Upper lobe of left lung (tissue), 6 donors: ENCODE measurements at regions not wholly inside any gene's neighbourhood (a gene's known extent, or its start where the extent isn't known, plus 50 kb on each side); places are given as distances from the start of the nearest gene placed in this dataset.

ENCODE experiments used
- ATAC-seq, 2 donors: fragments of 200-7000 bp; cut with Tn5 transposase; one replicate each; pipeline ENCODE4 v1.9.1; 2022; ENCODE audit warnings: mild to moderate bottlenecking in 2 of 2, moderate library complexity in 2 of 2; ENCODE audit not compliant: low FRiP score in 2 of 2
- DNase-seq, 2 donors: peaks; one replicate each; pipeline ENCODE4 v3.0.0-alpha.2; 2019 to 2020
- H3K27ac ChIP-seq, 4 donors: fragments of 200-600 bp; sonication (generic); one replicate each; pipeline ENCODE4 v1.5.1; 2016 to 2019
- H3K27me3 ChIP-seq, 4 donors: fragments of 200-600 bp; sonication (generic); one replicate each; pipeline ENCODE4 v1.5.1; 2017 to 2019
- H3K36me3 ChIP-seq, 4 donors: fragments of 200-600 bp; sonication (generic); one replicate each; pipeline ENCODE4 v1.5.1; 2016 to 2019
- H3K4me1 ChIP-seq, 4 donors: fragments of 200-600 bp; sonication (generic); one replicate each; pipeline ENCODE4 v1.5.1; 2018 to 2019
- H3K4me3 ChIP-seq, 4 donors: fragments of 200-600 bp; sonication (generic); one replicate each; pipeline ENCODE4 v1.5.1; 2017 to 2019; ENCODE audit warnings: mild to moderate bottlenecking in 2 of 4, moderate library complexity in 1 of 4
- H3K9me3 ChIP-seq, 4 donors: fragments of 200-600 bp; sonication (generic); one replicate each; pipeline ENCODE4 v1.5.1; 2018 to 2019
- CTCF ChIP-seq, 6 experiments: fragments of 450-650 bp in 4 of 6; fragments of 200-600 bp in 2 of 6; sonication (generic) in 2 of 6; IDR thresholded peaks; one replicate each; pipeline ENCODE4 v1.5.1; 2016 to 2019; ENCODE audit warnings: antibody characterized with exemption in 6 of 6
- EP300 ChIP-seq, 4 donors: sonication (generic); formaldehyde crosslinking; IDR thresholded peaks; one replicate each; pipeline ENCODE4 v1.5.1; 2017; ENCODE audit warnings: antibody characterized with exemption in 4 of 4, control low read depth in 2 of 4
- POLR2A ChIP-seq, 4 donors: fragments of 450-650 bp; IDR thresholded peaks; one replicate each; pipeline ENCODE4 v1.5.1; 2016 to 2017; ENCODE audit warnings: antibody characterized with exemption in 4 of 4, mild to moderate bottlenecking in 2 of 4
- POLR2AphosphoS5 ChIP-seq, 2 donors: sonication (generic); formaldehyde crosslinking; IDR thresholded peaks; one replicate each; pipeline ENCODE4 v1.5.1; 2017; ENCODE audit warnings: antibody characterized with exemption in 2 of 2
- WGBS, 2 donors: methylation state at CpG; one replicate each; pipeline ENCODE4 v1.1.5; 2017 to 2018; 5-methylcytosine and 5-hydroxymethylcytosine counted together
- donor health status: DM: no; HTN: no; CAD: no; lungs with moderate emphysema.
- donor health status: DM: no; HTN: yes; CAD: no; lungs with severe emphysema.

DNA sequence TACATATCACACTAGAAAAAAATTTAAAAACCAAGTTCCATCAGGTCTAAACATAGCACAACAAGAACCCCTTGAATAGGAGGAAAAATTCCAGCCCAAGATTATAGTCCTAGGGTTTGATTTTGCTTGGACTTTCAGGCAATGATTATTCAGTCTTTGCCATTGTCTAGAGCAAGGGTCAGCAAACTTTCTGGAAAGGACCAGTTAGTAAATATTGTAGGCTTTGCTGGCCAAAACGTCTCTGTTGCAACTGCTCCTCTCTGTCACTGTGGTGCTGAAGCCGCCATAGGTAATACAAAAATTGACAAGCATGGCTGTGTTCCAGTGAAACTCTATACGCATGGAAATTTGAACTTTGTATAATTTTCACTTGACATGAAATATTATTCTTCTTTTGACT, 95.5 kb upstream of the UBAC2 start:
- WGBS, 2 donors: 78 to 92% methylated on average over 3 of the region's 3 CpGs
- H3K27me3 ChIP-seq: no peaks in the 10 kb centered on the region
- no peaks in the 10 kb centered on the region for H3K36me3 ChIP-seq
- H3K4me3 ChIP-seq: no peak overlapping the region
- no peak for ATAC-seq
- no peaks in the 10 kb centered on the region for H3K9me3 ChIP-seq
- no peak overlapping the region for H3K27ac ChIP-seq
- no peaks in the 10 kb centered on the region for H3K4me1 ChIP-seq
- TF ChIP-seq POLR2AphosphoS5 (IDR thresholded peaks at IDR 0.05) (no peak), EP300 (IDR thresholded peaks at IDR 0.05) (no peak), POLR2A (IDR thresholded peaks at IDR 0.05) (no peak), CTCF (IDR thresholded peaks at IDR 0.05) (no peak)
- DNase-seq: no peak

- 87 to 90% methylated on average over 5 of the region's 5 CpGs for WGBS, 2 donors
- Histone ChIP-seq H3K4me1 (no peaks in the 10 kb centered on the region), H3K27me3 (no peaks in the 10 kb centered on the region), H3K4me3 (no peak overlapping the region), H3K9me3 (no peaks in the 10 kb centered on the region), H3K27ac (no peak overlapping the region), H3K36me3 (no peaks in the 10 kb centered on the region)
- ATAC-seq (no peak), DNase-seq (no peak)
- TF ChIP-seq CTCF (IDR thresholded peaks at IDR 0.05) (no peak), POLR2A (IDR thresholded peaks at IDR 0.05) (no peak), POLR2AphosphoS5 (IDR thresholded peaks at IDR 0.05) (no peak), EP300 (IDR thresholded peaks at IDR 0.05) (no peak)
Measured at GRCh38 chr13:99113351-99113750, 87.3 kb upstream of the UBAC2 start.

GRCh38 chr13:99118179-99118578, 82.5 kb upstream of the UBAC2 start:
- Histone ChIP-seq H3K4me3 (no peak overlapping the region), H3K27ac (no peak overlapping the region), H3K36me3 (no peaks in the 10 kb centered on the region), H3K27me3 (no peaks in the 10 kb centered on the region), H3K4me1 (no peaks in the 10 kb centered on the region), H3K9me3 (no peaks in the 10 kb centered on the region)
- DNase-seq (no peak), ATAC-seq (no peak)
- no peak for TF ChIP-seq EP300 (IDR thresholded peaks at IDR 0.05)
- no peak for TF ChIP-seq CTCF (IDR thresholded peaks at IDR 0.05)
- no peak for TF ChIP-seq POLR2AphosphoS5 (IDR thresholded peaks at IDR 0.05)
- TF ChIP-seq POLR2A (IDR thresholded peaks at IDR 0.05): no peak
- 89 to 94% methylated on average over 8 of the region's 8 CpGs for WGBS, 2 donors

DNA sequence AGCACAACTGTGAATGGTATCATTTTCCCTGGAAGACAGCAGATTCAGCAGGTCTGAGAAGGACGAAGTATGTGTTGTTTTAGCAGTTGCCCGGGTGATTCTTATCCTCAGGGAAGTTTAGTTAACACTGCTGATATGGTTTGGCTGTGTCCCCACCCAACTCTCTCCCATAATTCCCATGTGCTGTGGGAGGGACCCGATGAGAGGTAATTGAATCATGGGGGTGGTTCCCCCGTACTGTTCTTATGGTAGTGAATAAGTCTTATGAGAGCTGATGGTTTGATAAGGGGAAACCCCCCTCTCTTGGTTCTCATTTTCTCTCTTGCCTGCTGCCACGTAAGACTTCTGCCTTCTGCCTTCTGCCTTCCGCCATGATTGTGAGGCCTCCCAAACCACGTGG, 81.0 kb upstream of the UBAC2 start:
- H3K27me3 ChIP-seq: no peaks in the 10 kb centered on the region
- no peaks in the 10 kb centered on the region for H3K4me1 ChIP-seq
- 71 to 89% methylated on average over 7 of the region's 7 CpGs for WGBS, 2 donors
- H3K27ac ChIP-seq: no peak overlapping the region
- no peak for DNase-seq
- no peak for TF ChIP-seq POLR2AphosphoS5 (IDR thresholded peaks at IDR 0.05)
- TF ChIP-seq CTCF (IDR thresholded peaks at IDR 0.05): no peak
- no peak for TF ChIP-seq POLR2A (IDR thresholded peaks at IDR 0.05)
- no peak for TF ChIP-seq EP300 (IDR thresholded peaks at IDR 0.05)
- no peaks in the 10 kb centered on the region for H3K9me3 ChIP-seq
- no peak for ATAC-seq
- no peak overlapping the region for H3K4me3 ChIP-seq
- H3K36me3 ChIP-seq: no peaks in the 10 kb centered on the region

DNA sequence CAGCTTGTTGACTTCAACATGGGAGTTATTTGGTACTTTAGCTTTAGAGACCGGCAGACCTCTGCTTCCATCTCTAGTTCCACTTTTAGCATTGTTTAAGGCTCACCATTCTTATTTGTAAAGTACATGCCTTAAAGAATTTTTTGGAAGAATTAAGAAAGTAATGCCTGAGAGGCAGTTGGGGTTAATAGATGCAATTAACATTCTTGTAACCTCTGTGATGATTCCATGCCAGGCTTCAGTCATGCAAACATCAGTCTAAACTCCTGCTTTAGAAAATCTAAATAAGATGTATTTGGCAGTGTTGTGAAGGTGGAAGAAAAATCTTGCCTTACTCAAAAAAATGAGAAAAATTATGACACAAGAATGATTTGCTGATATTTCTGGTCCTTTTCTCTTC, 79.9 kb upstream of the UBAC2 start:
- no peaks in the 10 kb centered on the region for H3K4me1 ChIP-seq
- no peaks in the 10 kb centered on the region for H3K27me3 ChIP-seq
- H3K4me3 ChIP-seq: no peak overlapping the region
- H3K9me3 ChIP-seq: no peaks in the 10 kb centered on the region
- DNase-seq (no peak), ATAC-seq (no peak)
- no peak overlapping the region for H3K27ac ChIP-seq
- WGBS, 2 donors: 83 to 86% methylated on average over 1 of the region's 1 CpG
- H3K36me3 ChIP-seq: no peaks in the 10 kb centered on the region
- TF ChIP-seq EP300 (IDR thresholded peaks at IDR 0.05): no peak
- no peak for TF ChIP-seq POLR2AphosphoS5 (IDR thresholded peaks at IDR 0.05)
- no peak for TF ChIP-seq POLR2A (IDR thresholded peaks at IDR 0.05)
- no peak for TF ChIP-seq CTCF (IDR thresholded peaks at IDR 0.05)
